HFFc6 (cell line): ENCODE measurements at regions not wholly inside any gene's neighbourhood (a gene's known extent, or its start where the extent isn't known, plus 50 kb on each side); places are given as distances from the start of the nearest gene placed in this dataset.
"Not testable (repeated sequence)": the region's sequence is repeated elsewhere in the genome, so short reads cannot be mapped to it uniquely, and the experiment has no call there.

Source experiments
- DNase-seq: peaks from one replicate; pipeline ENCODE4 v3.0.0-alpha.2; 2018
- H3K27ac Mint-ChIP-seq: 2 replicates; pipeline ENCODE4 v1.8.0; 2020; ENCODE audit warnings: mild to moderate bottlenecking, mixed read lengths
- H3K27me3 Mint-ChIP-seq: 2 replicates; pipeline ENCODE4 v1.8.0; 2021; ENCODE audit warnings: mild to moderate bottlenecking, moderate library complexity, mixed read lengths; ENCODE audit not compliant: insufficient read depth
- H3K36me3 Mint-ChIP-seq: 2 replicates; pipeline ENCODE4 v1.8.0; 2021; ENCODE audit warnings: low read depth, mixed read lengths
- H3K4me1 Mint-ChIP-seq: 2 replicates; pipeline ENCODE4 v1.8.0; 2020; ENCODE audit warnings: low read depth, mixed read lengths
- H3K4me3 Mint-ChIP-seq: 2 replicates; pipeline ENCODE4 v1.8.0; 2020; ENCODE audit warnings: mild to moderate bottlenecking, moderate library complexity, mixed read lengths
- H3K9me3 Mint-ChIP-seq: 2 replicates; pipeline ENCODE4 v1.8.0; 2020; ENCODE audit warnings: mild to moderate bottlenecking, mixed read lengths

DNA sequence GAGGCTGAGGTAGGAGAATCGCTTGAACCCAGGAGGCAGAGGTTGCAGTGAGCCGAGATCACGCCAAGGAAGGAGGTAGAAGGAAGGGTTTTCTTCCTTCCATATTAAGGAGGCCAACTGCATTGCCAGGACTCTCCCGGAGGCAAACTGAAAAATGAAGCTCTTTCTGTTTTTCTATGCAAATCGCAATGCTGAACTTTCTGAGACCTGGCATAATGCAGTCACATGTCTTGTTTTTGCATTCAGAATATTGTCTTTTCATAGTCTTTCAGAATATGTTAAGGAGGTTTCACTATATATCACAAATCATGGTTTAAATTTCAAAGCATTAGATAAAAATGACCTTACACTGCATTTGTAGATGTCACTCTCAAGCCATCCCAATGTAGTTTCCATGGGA, 133.4 kb downstream of the SPDYE17 start:
- H3K4me1 Mint-ChIP-seq, H3K27me3 Mint-ChIP-seq, H3K27ac Mint-ChIP-seq, DNase-seq, H3K36me3 Mint-ChIP-seq, H3K4me3 Mint-ChIP-seq, H3K9me3 Mint-ChIP-seq: not testable (repeated sequence)

GRCh38 chr7:76897007-76897406, 135.2 kb downstream of the SPDYE17 start:
- not testable (repeated sequence) for H3K36me3 Mint-ChIP-seq, H3K9me3 Mint-ChIP-seq, H3K4me1 Mint-ChIP-seq, H3K27ac Mint-ChIP-seq, H3K4me3 Mint-ChIP-seq, DNase-seq, H3K27me3 Mint-ChIP-seq

DNA sequence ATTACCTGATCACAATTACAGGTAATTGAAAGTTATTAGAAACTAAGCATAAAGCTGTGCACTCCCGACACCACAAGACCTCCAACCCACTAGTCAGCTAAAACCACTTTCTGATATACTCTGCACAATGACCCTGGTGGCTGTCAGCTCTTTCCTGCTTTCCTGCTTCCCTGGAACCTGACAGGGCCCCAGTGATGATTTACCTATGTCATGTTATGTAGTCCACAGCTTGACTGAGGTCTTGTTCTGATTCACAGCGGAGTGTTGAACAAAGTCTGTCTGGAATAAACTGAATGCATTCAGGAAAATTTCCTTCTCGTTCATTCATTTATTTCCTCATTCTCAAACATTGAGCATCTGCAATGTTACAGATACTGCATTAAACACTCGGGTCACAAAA, 136.5 kb downstream of the SPDYE17 start:
- H3K4me1 Mint-ChIP-seq, H3K36me3 Mint-ChIP-seq, H3K4me3 Mint-ChIP-seq, H3K27me3 Mint-ChIP-seq, H3K9me3 Mint-ChIP-seq, H3K27ac Mint-ChIP-seq, DNase-seq: not testable (repeated sequence)

DNA sequence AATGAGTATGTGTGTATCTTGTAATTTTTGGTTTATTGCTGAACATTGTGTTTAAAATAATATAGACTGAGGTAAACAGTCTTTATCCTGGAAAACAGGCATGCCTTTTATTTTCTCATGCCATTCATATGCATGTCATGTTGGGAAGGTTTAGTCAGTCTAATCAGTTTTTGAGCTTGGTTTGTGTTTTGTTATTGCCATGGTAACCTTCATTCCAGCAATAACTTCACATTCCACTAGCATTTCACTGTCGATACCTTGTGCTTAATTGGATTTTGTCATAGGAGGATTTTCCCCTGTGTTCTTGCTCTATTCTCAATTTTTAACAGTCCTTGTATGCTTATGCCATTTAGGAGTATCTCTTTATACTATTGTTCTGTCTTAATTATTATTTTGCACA, 140.4 kb downstream of the SPDYE17 start:
- DNase-seq, result peak; percentile 7
- H3K27ac Mint-ChIP-seq, H3K27me3 Mint-ChIP-seq, H3K9me3 Mint-ChIP-seq, H3K4me1 Mint-ChIP-seq, H3K36me3 Mint-ChIP-seq, H3K4me3 Mint-ChIP-seq: not testable (repeated sequence)

- H3K27ac Mint-ChIP-seq, result not testable (repeated sequence)
- H3K27me3 Mint-ChIP-seq, result peaks cover 11% of the 10 kb centered on the region
These were observed 152.3 kb downstream of the SPDYE17 start for GRCh38 chr7:76879733-76880288.

GRCh38 chr7:76875760-76876159, 156.4 kb downstream of the SPDYE17 start:
- H3K27me3 Mint-ChIP-seq, DNase-seq, H3K4me3 Mint-ChIP-seq, H3K36me3 Mint-ChIP-seq, H3K4me1 Mint-ChIP-seq, H3K27ac Mint-ChIP-seq, H3K9me3 Mint-ChIP-seq: not testable (repeated sequence)

More at GRCh38 chr7:76879733-76880288, 152.3 kb downstream of the SPDYE17 start:
- not testable (repeated sequence) for H3K4me1 Mint-ChIP-seq, H3K4me3 Mint-ChIP-seq, DNase-seq, H3K36me3 Mint-ChIP-seq, H3K9me3 Mint-ChIP-seq

- H3K27ac Mint-ChIP-seq, H3K36me3 Mint-ChIP-seq, H3K9me3 Mint-ChIP-seq, H3K4me1 Mint-ChIP-seq, H3K27me3 Mint-ChIP-seq, H3K4me3 Mint-ChIP-seq, DNase-seq: not testable (repeated sequence)
These were observed 161.7 kb downstream of the SPDYE17 start for GRCh38 chr7:76870504-76870808.

DNA sequence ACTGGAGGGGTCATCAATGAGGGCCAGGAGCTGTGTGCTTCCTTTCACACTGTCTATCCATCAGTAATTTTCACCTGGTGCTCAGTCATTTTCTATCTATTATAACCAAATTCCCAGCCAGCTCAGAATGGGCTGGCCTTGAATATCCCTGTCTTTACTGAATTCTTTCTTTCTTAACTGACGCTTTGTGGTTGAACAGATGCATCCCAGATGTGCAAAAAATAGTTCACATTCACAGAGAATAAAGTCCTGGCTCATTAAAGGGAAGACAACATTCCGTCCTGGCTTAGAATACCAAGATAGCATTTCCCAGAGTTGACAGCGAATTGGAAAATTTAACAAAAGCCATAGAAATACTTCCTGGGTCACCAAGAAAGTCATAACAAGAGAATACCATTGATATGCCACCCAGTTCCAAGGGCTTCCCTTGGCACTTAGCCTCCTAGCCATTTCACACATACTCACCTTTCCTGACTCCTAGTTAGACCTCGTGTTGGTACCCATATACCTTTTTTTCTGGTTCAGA, 164.7 kb downstream of the SPDYE17 start:
- H3K4me1 Mint-ChIP-seq, H3K36me3 Mint-ChIP-seq, H3K4me3 Mint-ChIP-seq, DNase-seq, H3K27me3 Mint-ChIP-seq, H3K27ac Mint-ChIP-seq, H3K9me3 Mint-ChIP-seq: not testable (repeated sequence)

- DNase-seq, H3K4me3 Mint-ChIP-seq, H3K4me1 Mint-ChIP-seq, H3K36me3 Mint-ChIP-seq, H3K27ac Mint-ChIP-seq, H3K9me3 Mint-ChIP-seq: not testable (repeated sequence)
- peaks cover 11% of the 10 kb centered on the region for H3K27me3 Mint-ChIP-seq
These were observed 168.9 kb downstream of the SPDYE17 start for GRCh38 chr7:76863150-76863773.

DNA sequence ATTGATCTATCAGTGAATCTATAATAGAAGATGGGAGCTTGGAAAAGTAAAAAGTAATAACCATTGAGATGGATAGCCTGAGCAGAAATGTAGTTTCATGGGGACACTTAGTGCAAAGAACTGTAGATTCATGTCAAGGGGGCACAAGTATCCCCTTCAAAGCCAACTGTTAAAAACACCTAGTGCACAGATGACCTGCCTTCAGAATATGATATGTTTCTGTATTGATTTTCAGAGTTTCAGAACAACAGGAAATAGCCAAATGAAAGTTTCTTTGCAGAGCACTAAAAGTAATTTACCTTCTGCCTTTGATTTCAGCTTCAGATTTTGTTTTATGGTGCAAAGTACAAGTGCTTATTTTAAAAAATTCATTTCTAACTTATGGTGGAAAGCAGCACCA, 169.9 kb downstream of the SPDYE17 start:
- not testable (repeated sequence) for H3K9me3 Mint-ChIP-seq, H3K4me3 Mint-ChIP-seq, H3K27ac Mint-ChIP-seq, H3K36me3 Mint-ChIP-seq, H3K4me1 Mint-ChIP-seq, DNase-seq
- peaks cover 11% of the 10 kb centered on the region for H3K27me3 Mint-ChIP-seq

- H3K27me3 Mint-ChIP-seq, result peaks cover 11% of the 10 kb centered on the region; the same call in 1 of the 2 replicates
- not testable (repeated sequence) for DNase-seq, H3K9me3 Mint-ChIP-seq, H3K4me3 Mint-ChIP-seq, H3K27ac Mint-ChIP-seq, H3K36me3 Mint-ChIP-seq, H3K4me1 Mint-ChIP-seq
These were observed 172.2 kb downstream of the SPDYE17 start for GRCh38 chr7:76859933-76860332.

DNA sequence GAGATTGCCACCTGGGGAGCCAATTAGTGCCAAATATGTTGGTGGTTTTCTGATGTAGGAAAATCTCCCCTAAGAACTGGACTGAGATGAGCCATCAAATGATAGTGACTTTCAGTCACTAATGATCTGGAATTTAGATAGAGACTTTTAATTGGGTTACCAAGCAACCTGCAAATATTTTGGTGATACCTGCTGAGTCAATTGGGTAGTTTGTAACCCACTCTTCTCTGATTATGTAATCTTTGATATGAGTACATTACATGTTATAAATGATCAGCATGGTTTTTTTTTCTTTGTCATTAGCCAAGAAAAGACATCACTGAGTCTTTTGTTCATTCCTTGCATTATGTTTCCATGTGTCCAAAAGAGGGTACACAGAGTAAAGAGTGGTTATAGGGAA, 177.5 kb downstream of the SPDYE17 start:
- not testable (repeated sequence) for H3K9me3 Mint-ChIP-seq, H3K27ac Mint-ChIP-seq, DNase-seq, H3K36me3 Mint-ChIP-seq, H3K4me1 Mint-ChIP-seq, H3K27me3 Mint-ChIP-seq, H3K4me3 Mint-ChIP-seq

DNA sequence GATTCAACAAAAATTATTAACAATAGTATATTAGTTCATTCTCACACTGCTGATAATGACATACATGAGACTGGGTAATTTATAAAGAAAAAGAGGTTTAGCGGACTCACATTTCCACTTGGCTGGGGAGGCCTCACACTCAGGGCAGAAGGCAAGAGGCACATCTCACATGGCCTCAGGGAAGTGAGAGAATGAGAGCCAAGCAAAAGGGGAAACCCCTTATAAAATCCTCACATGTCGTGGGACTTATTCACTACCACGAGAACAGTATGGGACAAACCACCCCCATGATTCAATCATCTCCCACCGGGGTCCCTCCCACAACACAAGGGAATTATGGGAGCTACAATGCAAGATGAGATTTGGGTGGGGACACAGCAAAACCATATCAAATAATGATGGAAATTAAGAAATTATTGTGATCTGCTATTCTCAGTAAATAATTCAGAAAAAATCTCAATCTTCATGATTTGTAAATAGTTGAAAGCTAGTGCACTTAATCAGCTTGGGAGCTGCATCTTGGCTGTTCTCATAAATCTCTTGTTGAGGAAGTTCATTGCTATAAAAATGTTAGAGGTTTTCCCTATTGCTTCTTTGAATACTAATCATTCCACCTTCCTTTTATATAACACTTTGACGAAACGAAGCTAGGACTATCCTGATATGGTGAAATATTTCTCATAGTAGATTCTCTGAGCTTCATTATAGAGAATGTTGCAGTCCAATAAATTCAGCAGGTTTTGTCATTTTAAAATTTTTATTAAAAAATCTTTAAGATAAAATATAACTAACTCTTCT, 179.2 kb downstream of the SPDYE17 start:
- H3K27ac Mint-ChIP-seq, H3K4me1 Mint-ChIP-seq, H3K9me3 Mint-ChIP-seq, DNase-seq, H3K27me3 Mint-ChIP-seq, H3K36me3 Mint-ChIP-seq, H3K4me3 Mint-ChIP-seq: not testable (repeated sequence)

DNA sequence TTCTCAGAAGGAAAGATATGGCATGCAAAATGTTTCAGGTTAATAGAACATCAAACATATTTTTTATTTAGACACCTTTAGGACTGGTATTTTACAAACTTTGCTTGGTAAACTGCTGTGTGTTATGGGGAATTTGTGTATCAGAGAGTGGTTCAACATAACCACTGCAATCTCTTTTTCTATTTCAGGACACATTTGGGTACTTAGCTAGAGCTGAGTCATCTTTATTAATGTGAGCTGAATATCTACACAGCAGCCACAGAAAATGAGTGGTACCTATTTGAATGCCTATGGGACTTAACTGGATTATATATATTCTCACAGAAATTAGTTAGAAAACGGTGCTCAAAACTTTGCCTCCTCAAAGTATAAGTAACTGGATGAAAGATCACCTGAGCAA, 179.8 kb downstream of the SPDYE17 start:
- H3K27ac Mint-ChIP-seq, H3K9me3 Mint-ChIP-seq, H3K4me1 Mint-ChIP-seq, H3K4me3 Mint-ChIP-seq, DNase-seq, H3K27me3 Mint-ChIP-seq, H3K36me3 Mint-ChIP-seq: not testable (repeated sequence)
